Activated naive CD4-positive, alpha-beta T cell treated with anti-CD3 and anti-CD28 coated beads, Interleukin-2, amount 50 U/mL, for 24 hours (primary cell): ENCODE measurements at regions not wholly inside any gene's neighbourhood (a gene's known extent, or its start where the extent isn't known, plus 50 kb on each side); places are given as distances from the start of the nearest gene placed in this dataset.
A peak's percentile ranks its signal among the peaks of the same experiment; 100 is the strongest.
"Not testable (repeated sequence)": the region's sequence is repeated elsewhere in the genome, so short reads cannot be mapped to it uniquely, and the experiment has no call there.

Source experiments
- H3K27ac Mint-ChIP-seq: one replicate; pipeline ENCODE4 v1.8.0; 2021; ENCODE audit warnings: mild to moderate bottlenecking, mixed read lengths
- H3K27me3 Mint-ChIP-seq: one replicate; pipeline ENCODE4 v1.8.0; 2021; ENCODE audit warnings: mixed read lengths
- H3K36me3 Mint-ChIP-seq: one replicate; pipeline ENCODE4 v1.8.0; 2021; ENCODE audit warnings: mixed read lengths
- H3K4me1 Mint-ChIP-seq: one replicate; pipeline ENCODE4 v1.8.0; 2021; ENCODE audit warnings: mixed read lengths
- H3K4me3 Mint-ChIP-seq: one replicate; pipeline ENCODE4 v1.8.0; 2021; ENCODE audit warnings: mild to moderate bottlenecking, mixed read lengths
- H3K9me3 Mint-ChIP-seq: one replicate; pipeline ENCODE4 v1.8.0; 2021; ENCODE audit warnings: mixed read lengths

DNA sequence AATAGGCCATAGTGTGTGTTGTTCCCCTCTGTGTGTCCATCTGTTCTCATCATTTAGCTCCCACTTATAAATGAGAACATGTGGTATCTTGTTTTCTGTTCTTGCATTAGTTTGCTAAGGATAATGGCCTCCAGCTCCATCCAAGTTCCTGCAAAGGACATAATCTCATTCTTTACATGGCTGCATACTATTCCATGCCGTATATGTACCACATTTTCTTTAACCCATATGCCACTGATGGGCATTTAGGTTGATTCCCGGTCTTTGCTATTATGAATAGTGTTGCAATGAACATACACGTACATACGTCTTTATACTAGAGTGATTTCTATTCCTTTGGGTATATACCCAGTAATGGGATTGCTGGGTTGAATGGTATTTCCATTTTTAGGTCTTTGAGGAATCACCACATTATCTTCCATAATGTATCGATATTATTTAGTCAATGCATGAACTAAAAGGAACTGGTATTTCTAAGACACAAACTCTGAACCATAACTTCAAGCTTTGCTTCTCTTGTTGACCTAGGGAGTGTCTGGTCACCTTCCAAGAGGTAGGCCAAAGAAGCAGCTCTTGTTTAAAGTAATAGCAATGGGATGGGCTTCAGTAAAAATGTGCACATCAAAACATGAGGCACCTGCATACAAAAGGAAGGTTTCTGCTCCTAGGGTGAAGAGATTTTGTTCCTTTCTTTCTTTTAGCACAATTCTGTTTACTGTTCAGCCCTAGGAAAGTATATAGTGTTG, 343.0 kb upstream of the ARID1B start:
- H3K27me3 Mint-ChIP-seq: no peaks in the 10 kb centered on the region
- H3K27ac Mint-ChIP-seq: no peak overlapping the region
- no peaks in the 10 kb centered on the region for H3K4me1 Mint-ChIP-seq
- H3K4me3 Mint-ChIP-seq: no peak overlapping the region
- no peaks in the 10 kb centered on the region for H3K36me3 Mint-ChIP-seq
- H3K9me3 Mint-ChIP-seq: no peaks in the 10 kb centered on the region

DNA sequence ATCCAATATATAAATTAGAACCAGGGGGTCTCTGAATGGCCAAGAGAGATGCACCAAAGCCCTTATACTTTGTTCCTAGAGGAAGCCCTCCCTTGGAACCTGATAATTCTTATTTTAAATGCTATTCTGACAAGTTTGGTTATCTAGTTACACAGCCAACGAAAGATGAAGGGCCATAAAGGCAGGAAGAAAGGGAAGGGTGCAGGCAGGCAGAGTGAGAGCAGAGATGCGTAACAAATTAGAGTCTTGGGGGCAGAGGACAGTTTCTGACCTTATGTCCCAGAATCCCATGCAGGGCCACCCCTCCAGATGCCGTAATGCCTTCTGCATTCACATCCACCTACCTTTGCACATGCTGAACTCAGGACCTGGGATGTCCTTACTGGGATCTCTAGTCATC, 344.6 kb upstream of the ARID1B start:
- no peak overlapping the region for H3K27ac Mint-ChIP-seq
- H3K4me3 Mint-ChIP-seq: no peak overlapping the region
- no peaks in the 10 kb centered on the region for H3K36me3 Mint-ChIP-seq
- H3K4me1 Mint-ChIP-seq: no peaks in the 10 kb centered on the region
- H3K9me3 Mint-ChIP-seq: no peaks in the 10 kb centered on the region
- H3K27me3 Mint-ChIP-seq: no peaks in the 10 kb centered on the region

- no peaks in the 10 kb centered on the region for H3K36me3 Mint-ChIP-seq
- no peaks in the 10 kb centered on the region for H3K4me1 Mint-ChIP-seq
- H3K9me3 Mint-ChIP-seq: no peaks in the 10 kb centered on the region
- H3K4me3 Mint-ChIP-seq: no peak overlapping the region
- H3K27me3 Mint-ChIP-seq: no peaks in the 10 kb centered on the region
- H3K27ac Mint-ChIP-seq: no peak overlapping the region
Observed at GRCh38 chr6:156430386-156430785, 346.8 kb upstream of the ARID1B start.

GRCh38 chr6:156427345-156427744, 349.8 kb upstream of the ARID1B start:
- H3K36me3 Mint-ChIP-seq: no peaks in the 10 kb centered on the region
- H3K9me3 Mint-ChIP-seq: no peaks in the 10 kb centered on the region
- peaks cover 29% of the 10 kb centered on the region for H3K4me1 Mint-ChIP-seq
- H3K27ac Mint-ChIP-seq: no peak overlapping the region
- no peak overlapping the region for H3K4me3 Mint-ChIP-seq
- H3K27me3 Mint-ChIP-seq: no peaks in the 10 kb centered on the region

- Mint-ChIP-seq H3K9me3 (no peaks in the 10 kb centered on the region), H3K36me3 (no peaks in the 10 kb centered on the region), H3K4me1 (peaks cover 33% of the 10 kb centered on the region), H3K27ac (no peak overlapping the region), H3K27me3 (no peaks in the 10 kb centered on the region), H3K4me3 (no peak overlapping the region)
Observed at GRCh38 chr6:156425359-156426020, 351.7 kb upstream of the ARID1B start.

GRCh38 chr6:156423829-156424228, 353.3 kb upstream of the ARID1B start:
- Mint-ChIP-seq H3K4me1 (peaks cover 33% of the 10 kb centered on the region), H3K36me3 (no peaks in the 10 kb centered on the region), H3K9me3 (no peaks in the 10 kb centered on the region), H3K27ac (no peak overlapping the region), H3K27me3 (no peaks in the 10 kb centered on the region), H3K4me3 (peak overlapping the region; percentile 17)

GRCh38 chr6:156423075-156423474, 354.1 kb upstream of the ARID1B start:
- Mint-ChIP-seq H3K27me3 (no peaks in the 10 kb centered on the region), H3K4me3 (peak overlapping the region; percentile 17), H3K9me3 (no peaks in the 10 kb centered on the region), H3K36me3 (no peaks in the 10 kb centered on the region), H3K4me1 (peaks cover 33% of the 10 kb centered on the region), H3K27ac (no peak overlapping the region)

DNA sequence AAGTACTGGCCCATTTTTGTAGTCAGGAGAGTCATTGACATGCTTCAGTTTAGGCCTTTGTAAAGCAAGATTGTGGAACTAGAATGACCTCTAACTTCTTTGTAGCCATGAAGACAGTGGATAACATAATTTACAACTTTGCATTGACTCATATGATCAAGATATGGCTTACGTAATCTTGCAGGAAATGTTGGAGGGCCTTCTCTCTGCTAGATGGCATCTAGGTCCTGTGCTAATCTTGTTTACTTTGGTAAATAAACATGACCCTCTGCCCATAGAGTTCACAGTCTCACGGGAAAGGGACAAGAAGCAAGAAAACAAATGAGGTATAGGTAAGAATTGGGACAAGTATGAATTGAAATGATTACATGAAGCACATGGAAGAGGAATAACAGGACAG, 355.2 kb upstream of the ARID1B start:
- no peaks in the 10 kb centered on the region for H3K36me3 Mint-ChIP-seq
- no peaks in the 10 kb centered on the region for H3K27me3 Mint-ChIP-seq
- no peak overlapping the region for H3K4me3 Mint-ChIP-seq
- H3K9me3 Mint-ChIP-seq: no peaks in the 10 kb centered on the region
- no peak overlapping the region for H3K27ac Mint-ChIP-seq
- H3K4me1 Mint-ChIP-seq: peaks cover 33% of the 10 kb centered on the region

DNA sequence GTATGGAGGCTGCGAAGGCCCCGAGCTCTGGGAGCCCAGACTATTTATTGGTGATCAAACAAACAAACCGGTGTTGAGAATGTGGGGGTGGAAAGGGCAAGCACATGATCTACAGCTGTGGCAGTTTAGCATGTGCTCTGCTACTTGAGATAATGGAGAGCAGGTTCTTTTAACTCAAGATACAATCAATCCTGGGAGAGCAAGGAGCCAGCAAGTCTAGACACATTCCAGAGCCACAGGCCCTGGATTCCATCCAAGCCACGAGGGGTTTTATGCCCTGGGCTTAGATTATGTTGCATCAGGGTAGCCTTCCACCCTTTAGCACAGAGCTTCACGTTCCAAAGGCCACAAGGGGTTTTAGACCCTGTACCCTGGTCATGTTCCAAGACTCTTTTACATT, 355.9 kb upstream of the ARID1B start:
- not testable (repeated sequence) for H3K27me3 Mint-ChIP-seq, H3K4me3 Mint-ChIP-seq, H3K36me3 Mint-ChIP-seq, H3K27ac Mint-ChIP-seq, H3K9me3 Mint-ChIP-seq
- peaks cover 33% of the 10 kb centered on the region for H3K4me1 Mint-ChIP-seq

DNA sequence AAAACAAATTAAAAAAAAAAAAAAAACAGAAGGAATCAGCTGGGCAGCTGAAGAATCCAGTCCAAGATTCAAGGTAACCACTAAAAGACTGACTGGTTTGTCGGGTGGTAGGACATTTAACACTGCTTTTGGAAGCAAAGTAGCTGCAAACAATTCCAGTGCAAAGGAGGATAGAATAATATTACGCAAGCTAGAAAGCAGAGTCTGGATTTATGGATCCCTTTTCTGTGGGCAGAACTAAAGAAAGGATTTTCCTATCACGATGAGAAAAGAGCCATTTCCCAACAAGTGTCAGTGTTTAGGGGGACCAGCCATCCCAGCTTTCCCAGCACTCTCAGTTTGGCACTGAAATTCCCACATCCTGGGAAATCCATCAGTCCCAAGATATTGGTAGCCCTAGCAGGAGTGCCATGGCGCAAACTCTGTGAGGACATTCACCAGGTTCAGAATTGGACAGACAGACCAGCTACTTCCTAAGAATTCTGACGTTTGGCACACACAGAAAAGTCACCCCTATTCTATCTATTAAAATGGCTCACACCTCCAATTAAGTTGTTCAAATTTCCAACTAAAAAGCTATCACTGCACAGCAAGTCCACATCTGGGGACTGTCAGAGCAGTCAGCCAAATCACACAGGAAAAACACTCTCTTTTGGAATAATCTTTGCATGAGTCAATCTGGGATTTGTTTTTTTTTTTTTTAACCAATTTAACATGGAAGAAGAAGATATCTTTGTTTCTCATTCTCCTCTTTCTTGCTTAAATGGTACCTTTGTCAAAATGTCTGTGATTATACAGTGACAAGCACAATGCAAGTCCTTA, 356.8 kb upstream of the ARID1B start:
- H3K4me3 Mint-ChIP-seq: no peak overlapping the region
- no peaks in the 10 kb centered on the region for H3K27me3 Mint-ChIP-seq
- no peaks in the 10 kb centered on the region for H3K36me3 Mint-ChIP-seq
- peaks cover 33% of the 10 kb centered on the region for H3K4me1 Mint-ChIP-seq
- H3K27ac Mint-ChIP-seq: no peak overlapping the region
- H3K9me3 Mint-ChIP-seq: no peaks in the 10 kb centered on the region

- H3K4me1 Mint-ChIP-seq: peaks cover 27% of the 10 kb centered on the region
- H3K9me3 Mint-ChIP-seq: no peaks in the 10 kb centered on the region
- no peak overlapping the region for H3K27ac Mint-ChIP-seq
- H3K4me3 Mint-ChIP-seq: no peak overlapping the region
- no peaks in the 10 kb centered on the region for H3K27me3 Mint-ChIP-seq
- no peaks in the 10 kb centered on the region for H3K36me3 Mint-ChIP-seq
Observed at GRCh38 chr6:156419594-156419993, 357.6 kb upstream of the ARID1B start.

- H3K36me3 Mint-ChIP-seq: no peaks in the 10 kb centered on the region
Observed at GRCh38 chr6:156418253-156418652, 358.9 kb upstream of the ARID1B start.

GRCh38 chr6:156416391-156416790, 360.8 kb upstream of the ARID1B start:
- Mint-ChIP-seq H3K4me1 (no peaks in the 10 kb centered on the region), H3K27me3 (no peaks in the 10 kb centered on the region), H3K4me3 (no peak overlapping the region), H3K9me3 (no peaks in the 10 kb centered on the region), H3K36me3 (no peaks in the 10 kb centered on the region), H3K27ac (no peak overlapping the region)

More at GRCh38 chr6:156418253-156418652, 358.9 kb upstream of the ARID1B start:
- no peaks in the 10 kb centered on the region for H3K9me3 Mint-ChIP-seq
- H3K4me3 Mint-ChIP-seq: no peak overlapping the region
- no peak overlapping the region for H3K27ac Mint-ChIP-seq
- H3K4me1 Mint-ChIP-seq: peaks cover 13% of the 10 kb centered on the region
- no peaks in the 10 kb centered on the region for H3K27me3 Mint-ChIP-seq

DNA sequence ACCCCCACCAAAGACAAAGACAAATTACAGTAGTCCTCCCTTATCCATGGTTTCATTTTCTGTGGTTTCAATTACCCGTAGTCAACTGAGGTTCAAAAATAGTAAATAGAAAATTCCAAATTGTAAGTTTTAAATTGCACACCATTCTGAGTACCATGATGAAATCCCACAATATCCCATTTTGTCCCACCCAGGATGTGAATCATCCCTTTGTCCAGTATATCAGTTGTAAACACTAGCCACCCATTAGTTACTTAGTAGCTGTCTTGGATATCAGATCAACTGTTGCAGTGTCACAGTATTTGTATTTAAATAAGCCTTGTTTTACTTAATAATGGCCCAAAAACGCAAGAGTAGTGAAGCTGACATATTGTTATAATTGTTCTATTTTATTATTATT, 364.0 kb upstream of the ARID1B start:
- no peaks in the 10 kb centered on the region for H3K36me3 Mint-ChIP-seq
- H3K4me1 Mint-ChIP-seq: no peaks in the 10 kb centered on the region
- no peak overlapping the region for H3K27ac Mint-ChIP-seq
- no peaks in the 10 kb centered on the region for H3K27me3 Mint-ChIP-seq
- no peaks in the 10 kb centered on the region for H3K9me3 Mint-ChIP-seq
- no peak overlapping the region for H3K4me3 Mint-ChIP-seq

- H3K9me3 Mint-ChIP-seq: no peaks in the 10 kb centered on the region
- no peaks in the 10 kb centered on the region for H3K27me3 Mint-ChIP-seq
- no peak overlapping the region for H3K4me3 Mint-ChIP-seq
- no peaks in the 10 kb centered on the region for H3K36me3 Mint-ChIP-seq
- no peak overlapping the region for H3K27ac Mint-ChIP-seq
- no peaks in the 10 kb centered on the region for H3K4me1 Mint-ChIP-seq
Observed at GRCh38 chr6:156410649-156411048, 366.5 kb upstream of the ARID1B start.

DNA sequence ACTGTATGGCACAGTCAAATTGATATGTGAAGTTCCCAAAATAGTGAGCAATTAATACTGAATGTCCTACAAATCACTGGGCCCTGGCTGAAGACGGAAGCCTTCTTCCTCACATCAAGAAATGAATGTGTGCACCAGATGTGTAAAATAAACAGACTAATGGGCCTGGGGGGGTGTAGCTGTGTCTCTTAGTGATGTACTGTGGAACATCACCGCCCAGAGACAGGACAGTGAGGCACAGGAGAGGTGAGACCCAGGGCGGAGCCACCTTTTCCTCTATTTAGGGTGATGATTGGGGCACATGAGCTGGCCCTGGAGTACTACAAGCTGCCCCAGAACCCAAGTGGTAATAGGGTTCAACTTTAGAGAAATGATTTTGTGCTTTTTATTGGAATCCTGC, 368.5 kb upstream of the ARID1B start:
- no peaks in the 10 kb centered on the region for H3K4me1 Mint-ChIP-seq
- no peaks in the 10 kb centered on the region for H3K36me3 Mint-ChIP-seq
- no peak overlapping the region for H3K27ac Mint-ChIP-seq
- H3K9me3 Mint-ChIP-seq: no peaks in the 10 kb centered on the region
- H3K27me3 Mint-ChIP-seq: no peaks in the 10 kb centered on the region
- H3K4me3 Mint-ChIP-seq: no peak overlapping the region
